Rectal smooth muscle tissue (tissue), 1 donor: ENCODE measurements at regions not wholly inside any gene's neighbourhood (a gene's known extent, or its start where the extent isn't known, plus 50 kb on each side); places are given as distances from the start of the nearest gene placed in this dataset.

Experiments used
- H3K27ac ChIP-seq: one replicate; pipeline ENCODE4 v1.7.0; 2013; ENCODE audit warnings: low read depth, low read length, inconsistent platforms
- H3K27me3 ChIP-seq: one replicate; pipeline ENCODE4 v1.7.0; 2013; ENCODE audit warnings: low read length; ENCODE audit not compliant: control insufficient read depth, insufficient read depth
- H3K36me3 ChIP-seq: one replicate; pipeline ENCODE4 v1.7.0; 2013; ENCODE audit warnings: low read length; ENCODE audit not compliant: control insufficient read depth, insufficient read depth
- H3K4me1 ChIP-seq: one replicate; pipeline ENCODE4 v1.7.0; 2013; ENCODE audit warnings: low read length; ENCODE audit not compliant: control insufficient read depth, insufficient read depth
- H3K4me3 ChIP-seq: one replicate; pipeline ENCODE4 v1.7.0; 2013; ENCODE audit warnings: low read length
- H3K9ac ChIP-seq: one replicate; pipeline ENCODE4 v1.7.0; 2013; ENCODE audit warnings: low read length

DNA sequence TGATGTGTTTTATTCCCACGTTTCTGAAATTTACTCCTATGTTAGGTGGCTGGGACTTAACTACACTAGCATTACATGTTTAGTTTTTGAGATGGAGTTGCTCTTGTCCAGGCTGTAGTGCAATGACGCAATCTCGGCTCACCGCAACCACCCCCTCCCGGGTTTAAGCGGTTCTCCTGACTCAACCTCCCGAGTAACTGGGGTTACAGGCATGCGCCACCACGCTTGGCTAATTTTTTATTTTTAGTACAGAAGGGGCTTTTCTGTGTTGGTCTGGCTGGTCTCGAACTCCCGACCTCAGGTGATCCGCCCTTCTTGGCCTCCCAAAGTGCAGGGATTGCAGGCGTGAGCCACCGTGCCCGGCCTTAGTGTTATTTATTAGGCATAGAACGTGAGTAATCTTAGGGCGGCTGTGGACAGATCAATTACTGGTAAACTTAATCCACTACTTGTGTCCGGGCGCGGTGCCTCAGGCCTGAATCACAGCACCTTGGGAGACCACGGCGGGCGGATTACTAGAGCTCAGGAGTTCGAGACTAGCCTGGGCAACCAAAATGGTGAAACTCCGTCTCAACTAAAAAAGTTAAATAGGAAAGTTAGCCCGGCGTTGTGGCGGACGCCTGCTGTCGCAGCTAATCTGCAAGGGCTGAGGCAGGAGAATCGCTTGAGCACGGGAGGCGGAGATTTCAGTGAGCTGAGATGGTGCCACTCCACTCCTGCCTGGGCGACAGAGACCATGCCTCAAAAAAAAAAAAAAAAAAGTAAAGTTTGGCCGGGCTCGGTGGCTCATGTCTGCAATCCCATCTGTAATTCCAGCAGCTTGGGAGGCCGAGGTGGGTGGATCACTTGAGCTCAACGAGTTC lies 123.7 kb upstream of the BTN3A2 start:
- Histone ChIP-seq H3K36me3 (no peaks in the 10 kb centered on the region), H3K4me1 (no peaks in the 10 kb centered on the region), H3K27me3 (peaks cover 2% of the 10 kb centered on the region), H3K4me3 (peak overlapping the region; percentile 80), H3K9ac (peak overlapping the region; percentile 24), H3K27ac (peak overlapping the region; percentile 86)

DNA sequence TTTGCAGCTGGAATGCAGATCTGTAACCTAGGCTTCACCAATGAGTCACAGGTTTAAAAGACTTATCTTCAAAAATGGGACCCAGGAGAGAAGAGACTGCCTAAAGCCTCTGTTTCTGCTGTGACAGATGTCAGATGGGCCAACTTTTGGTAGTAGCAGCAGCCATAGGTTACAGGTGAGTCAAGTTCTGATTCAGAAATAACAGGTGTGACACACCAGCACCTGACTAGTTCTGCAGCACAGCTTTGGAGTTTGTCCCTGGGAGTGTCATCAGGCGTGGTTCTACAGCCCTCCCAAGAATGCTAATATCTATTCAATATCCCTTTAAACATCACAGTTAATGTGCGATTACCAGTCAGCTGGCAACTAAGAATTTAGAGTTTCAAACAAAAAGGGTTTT lies 121.9 kb upstream of the BTN3A2 start:
- H3K4me1 ChIP-seq = no peaks in the 10 kb centered on the region
- H3K27me3 ChIP-seq = peaks cover 2% of the 10 kb centered on the region
- H3K9ac ChIP-seq = no peak overlapping the region
- no peaks in the 10 kb centered on the region for H3K36me3 ChIP-seq
- H3K27ac ChIP-seq = no peak overlapping the region
- no peak overlapping the region for H3K4me3 ChIP-seq

DNA sequence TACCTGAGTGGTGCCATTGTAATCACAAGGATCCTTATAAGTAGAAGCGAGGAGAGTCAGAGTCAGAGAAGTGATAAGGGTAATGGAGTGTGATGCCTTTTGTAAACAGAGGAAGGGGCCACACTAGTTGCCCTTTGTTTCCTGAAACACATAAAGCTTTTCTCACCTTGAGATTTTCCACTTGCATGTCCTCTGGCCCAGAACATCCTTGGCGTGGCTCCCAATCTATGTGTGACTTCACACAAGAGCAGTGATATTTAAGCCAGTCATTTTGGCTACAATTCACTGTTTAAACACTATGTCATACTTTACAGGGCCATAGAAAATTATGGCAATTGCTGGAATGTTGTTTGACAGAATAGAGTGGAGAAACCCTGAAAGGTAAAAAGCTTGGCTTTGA lies 121.2 kb upstream of the BTN3A2 start:
- no peak overlapping the region for H3K9ac ChIP-seq
- H3K27ac ChIP-seq = no peak overlapping the region

DNA sequence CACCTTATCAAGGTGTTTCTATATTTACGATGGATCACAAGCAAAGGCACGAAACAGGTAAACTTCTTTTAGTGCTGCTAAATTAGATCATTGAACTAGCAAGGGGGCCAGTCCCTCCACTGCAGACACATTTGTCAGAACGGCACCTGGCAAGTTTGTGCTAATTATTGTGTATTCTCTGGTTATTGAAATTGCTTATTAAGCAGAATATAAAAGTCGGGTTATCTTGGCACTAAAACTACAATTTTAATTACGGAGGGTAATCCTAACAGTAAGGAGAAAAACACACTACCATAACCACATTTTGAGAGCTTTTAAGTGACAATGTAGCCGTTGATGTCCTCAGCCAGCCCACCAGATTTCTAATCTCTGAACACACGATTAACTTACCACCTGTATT lies 118.9 kb upstream of the BTN3A2 start:
- H3K9ac ChIP-seq = no peak overlapping the region
- H3K4me3 ChIP-seq = no peak overlapping the region
- H3K36me3 ChIP-seq = no peaks in the 10 kb centered on the region
- H3K27ac ChIP-seq = no peak overlapping the region
- H3K4me1 ChIP-seq = peaks cover 2% of the 10 kb centered on the region
- H3K27me3 ChIP-seq = peaks cover 5% of the 10 kb centered on the region

More for the DNA sequence above, 121.2 kb upstream of the BTN3A2 start:
- Histone ChIP-seq H3K4me3 (no peak overlapping the region), H3K4me1 (no peaks in the 10 kb centered on the region), H3K27me3 (peaks cover 2% of the 10 kb centered on the region), H3K36me3 (no peaks in the 10 kb centered on the region)

DNA sequence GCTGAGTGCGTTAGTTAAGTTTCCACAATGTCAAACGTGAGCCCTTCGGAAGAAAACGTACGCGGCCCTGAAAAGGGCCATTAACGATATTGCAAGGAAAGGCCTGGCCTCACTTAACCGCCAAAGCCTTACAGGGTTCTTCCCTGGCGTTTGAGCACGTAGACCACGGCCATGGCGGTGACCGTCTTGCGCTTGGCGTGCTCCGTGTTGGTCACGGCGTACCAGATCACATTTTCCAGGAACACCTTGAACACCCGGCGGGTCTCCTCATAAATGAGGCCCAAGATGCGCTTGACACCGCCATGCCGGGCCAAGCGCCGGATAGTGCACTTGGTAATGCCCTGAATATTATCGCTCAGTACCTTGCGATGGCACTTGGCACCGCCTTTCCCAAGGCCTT lies 118.4 kb upstream of the BTN3A2 start:
- H3K9ac ChIP-seq = no peak overlapping the region
- H3K4me3 ChIP-seq = no peak overlapping the region
- H3K36me3 ChIP-seq = no peaks in the 10 kb centered on the region
- peaks cover 5% of the 10 kb centered on the region for H3K27me3 ChIP-seq
- H3K27ac ChIP-seq = no peak overlapping the region
- H3K4me1 ChIP-seq = peaks cover 2% of the 10 kb centered on the region

DNA sequence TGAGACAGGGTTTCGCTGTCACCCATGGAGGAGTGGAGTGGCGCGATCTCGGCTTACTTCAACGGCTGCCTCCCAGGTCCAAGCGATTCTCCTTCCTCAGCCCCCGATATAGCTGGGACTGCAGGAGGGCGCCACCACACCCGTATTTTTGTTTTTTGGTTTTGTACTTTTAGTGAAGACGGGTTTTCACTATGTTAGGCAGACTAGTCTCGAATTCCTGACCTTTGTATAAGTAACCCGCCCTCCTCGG lies 115.4 kb upstream of the BTN3A2 start:
- H3K9ac ChIP-seq = no peak overlapping the region
- peak overlapping the region; percentile 64 for H3K4me3 ChIP-seq
- H3K4me1 ChIP-seq = peaks cover 2% of the 10 kb centered on the region
- H3K27me3 ChIP-seq = peaks cover 5% of the 10 kb centered on the region
- no peaks in the 10 kb centered on the region for H3K36me3 ChIP-seq
- peak overlapping the region; percentile 60 for H3K27ac ChIP-seq

DNA sequence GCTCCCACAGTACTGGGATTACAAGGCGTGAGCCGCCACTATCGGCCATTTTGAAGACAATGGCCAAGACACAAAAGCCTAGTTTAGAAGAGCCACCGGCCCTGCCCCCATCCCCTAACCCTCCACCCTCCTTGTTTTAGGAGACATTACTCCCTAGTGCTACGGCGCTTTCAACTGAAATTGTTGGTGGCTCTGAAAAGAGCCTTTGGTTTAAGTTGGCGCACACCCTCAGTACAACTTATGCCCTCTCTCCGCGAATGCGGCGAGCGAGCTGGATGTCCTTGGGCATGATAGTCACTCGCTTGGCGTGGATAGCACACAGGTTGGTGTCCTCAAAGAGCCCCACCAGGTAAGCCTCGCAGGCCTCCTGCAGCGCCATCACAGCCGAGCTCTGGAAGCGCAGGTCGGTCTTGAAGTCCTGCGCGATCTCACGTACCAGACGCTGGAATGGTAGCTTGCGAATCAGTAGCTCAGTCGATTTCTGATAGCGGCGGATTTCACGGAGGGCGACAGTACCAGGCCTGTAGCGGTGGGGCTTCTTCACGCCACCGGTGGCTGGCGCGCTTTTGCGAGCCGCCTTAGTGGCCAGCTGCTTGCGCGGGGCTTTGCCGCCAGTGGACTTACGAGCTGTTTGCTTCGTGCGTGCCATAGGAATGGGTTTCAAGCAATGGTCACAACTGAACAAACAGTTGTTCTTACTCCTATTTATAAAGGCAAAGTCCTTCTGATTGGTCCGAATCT lies 114.9 kb upstream of the BTN3A2 start:
- peak overlapping the region; percentile 60 for H3K27ac ChIP-seq
- peaks cover 5% of the 10 kb centered on the region for H3K27me3 ChIP-seq

DNA sequence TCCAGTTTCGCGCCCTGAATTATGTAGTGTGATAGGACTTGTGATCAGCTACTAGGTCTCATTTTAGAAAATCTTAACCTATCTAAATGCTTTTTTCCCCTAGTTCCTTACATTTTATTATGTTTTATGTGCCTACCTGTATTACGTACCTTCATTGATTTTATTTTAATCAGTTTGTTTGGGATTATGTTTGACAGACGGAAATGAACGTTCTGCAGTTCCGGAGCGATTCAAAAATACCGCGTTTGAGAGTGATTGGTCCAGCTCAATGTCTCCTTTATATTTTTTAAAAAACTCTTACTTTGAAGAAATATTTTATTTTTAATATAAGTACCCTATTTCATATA lies 114.3 kb upstream of the BTN3A2 start:
- peaks cover 5% of the 10 kb centered on the region for H3K27me3 ChIP-seq
- peak overlapping the region; percentile 72 for H3K4me3 ChIP-seq
- peaks cover 2% of the 10 kb centered on the region for H3K4me1 ChIP-seq
- no peak overlapping the region for H3K27ac ChIP-seq
- H3K9ac ChIP-seq = no peak overlapping the region
- H3K36me3 ChIP-seq = no peaks in the 10 kb centered on the region

More for the DNA sequence above, 114.9 kb upstream of the BTN3A2 start:
- H3K36me3 ChIP-seq = no peaks in the 10 kb centered on the region
- peak overlapping the region; percentile 64 for H3K4me3 ChIP-seq
- H3K9ac ChIP-seq = peak overlapping the region; percentile 68
- H3K4me1 ChIP-seq = peaks cover 2% of the 10 kb centered on the region

DNA sequence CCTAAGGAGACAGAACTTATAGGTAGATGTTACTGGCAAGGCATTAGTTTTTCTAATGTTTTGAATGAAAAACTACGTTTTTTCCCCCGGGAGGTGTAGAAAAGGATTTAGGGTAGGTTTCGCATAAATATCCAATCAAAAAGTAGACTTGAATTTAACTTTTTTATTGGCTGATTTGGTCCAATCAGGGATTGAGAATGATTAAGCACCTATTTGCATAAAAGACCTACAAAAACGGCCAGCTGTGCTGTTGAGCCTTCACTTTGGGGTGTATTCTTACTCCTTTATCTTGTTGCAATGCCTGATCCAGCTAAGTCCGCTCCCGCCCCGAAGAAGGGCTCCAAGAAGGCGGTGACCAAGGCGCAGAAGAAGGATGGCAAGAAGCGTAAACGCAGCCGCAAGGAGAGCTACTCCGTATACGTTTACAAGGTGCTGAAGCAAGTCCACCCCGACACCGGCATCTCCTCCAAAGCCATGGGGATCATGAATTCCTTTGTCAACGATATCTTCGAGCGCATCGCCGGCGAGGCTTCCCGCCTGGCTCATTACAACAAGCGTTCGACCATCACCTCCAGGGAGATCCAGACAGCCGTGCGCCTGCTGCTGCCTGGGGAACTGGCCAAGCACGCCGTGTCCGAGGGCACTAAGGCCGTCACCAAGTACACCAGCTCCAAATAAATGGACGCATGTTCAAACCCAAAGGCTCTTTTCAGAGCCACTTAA lies 113.5 kb upstream of the BTN3A2 start:
- peaks cover 2% of the 10 kb centered on the region for H3K4me1 ChIP-seq
- peak overlapping the region; percentile 72 for H3K4me3 ChIP-seq
- peak overlapping the region; percentile 25 for H3K9ac ChIP-seq
- H3K27ac ChIP-seq = no peak overlapping the region
- peaks cover 5% of the 10 kb centered on the region for H3K27me3 ChIP-seq
- no peaks in the 10 kb centered on the region for H3K36me3 ChIP-seq

DNA sequence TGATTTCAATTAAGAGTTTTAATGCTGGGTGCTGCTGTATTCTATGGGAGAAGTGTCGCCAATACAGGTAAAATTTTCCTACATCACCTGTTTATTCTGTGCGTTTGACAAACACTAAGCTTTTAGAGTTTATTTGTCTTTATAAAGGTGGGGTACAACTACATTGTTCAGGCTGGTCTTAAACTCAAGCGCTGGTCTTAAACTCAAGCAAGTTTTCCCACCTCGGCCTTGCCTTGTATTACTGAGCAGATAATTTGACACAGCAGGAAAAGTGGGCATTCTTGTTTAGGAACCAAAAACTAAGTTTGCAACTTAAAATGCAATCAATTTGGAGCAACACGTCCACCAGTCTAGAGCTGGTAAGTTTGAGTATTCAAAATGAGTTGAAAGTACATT lies 112.9 kb upstream of the BTN3A2 start:
- Histone ChIP-seq H3K27me3 (peaks cover 5% of the 10 kb centered on the region), H3K4me3 (peak overlapping the region; percentile 72), H3K9ac (peak overlapping the region; percentile 8), H3K36me3 (no peaks in the 10 kb centered on the region), H3K27ac (no peak overlapping the region), H3K4me1 (peaks cover 2% of the 10 kb centered on the region)

DNA sequence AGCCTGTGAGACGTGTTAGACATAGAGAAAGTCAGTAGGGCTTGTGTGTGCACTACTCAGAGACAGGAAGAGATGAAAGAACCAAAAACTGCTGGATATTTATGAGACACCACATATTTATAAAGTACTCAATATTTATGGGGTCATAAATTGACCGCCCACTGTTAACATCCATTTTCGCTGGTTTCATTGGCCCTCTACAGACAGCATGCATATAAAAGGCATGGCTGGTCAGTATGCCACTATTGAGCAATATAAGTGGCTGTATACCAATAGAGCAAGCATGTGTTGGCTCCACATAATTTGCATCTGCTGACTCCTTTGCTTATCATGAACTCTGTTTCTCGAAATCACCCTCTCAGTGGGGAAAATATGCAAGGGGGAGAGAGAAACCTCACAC lies 110.3 kb upstream of the BTN3A2 start:
- H3K36me3 ChIP-seq = no peaks in the 10 kb centered on the region
- H3K27ac ChIP-seq = no peak overlapping the region
- H3K9ac ChIP-seq = no peak overlapping the region
- H3K4me1 ChIP-seq = peaks cover 2% of the 10 kb centered on the region
- H3K27me3 ChIP-seq = peaks cover 5% of the 10 kb centered on the region
- no peak overlapping the region for H3K4me3 ChIP-seq

DNA sequence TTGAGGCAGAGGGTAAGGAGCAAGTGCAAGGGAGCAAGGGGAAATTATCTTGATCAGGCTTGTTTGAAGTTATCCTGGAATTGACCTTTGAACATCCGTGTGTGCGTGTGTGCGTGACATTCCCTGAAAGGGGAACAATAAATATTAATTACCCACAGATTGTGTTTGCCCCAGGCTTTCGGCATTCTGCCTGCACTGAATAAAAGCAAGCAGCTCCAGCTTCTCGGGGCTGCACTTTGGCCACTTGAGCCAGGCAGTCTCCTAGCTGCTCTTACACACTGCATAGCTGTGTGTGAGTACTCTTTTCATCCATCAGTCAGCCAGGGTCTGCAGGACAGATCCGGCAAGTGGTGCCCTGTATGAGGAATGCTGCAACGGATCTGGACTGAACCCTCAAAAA lies 107.7 kb upstream of the BTN3A2 start:
- Histone ChIP-seq H3K36me3 (no peaks in the 10 kb centered on the region), H3K27me3 (no peaks in the 10 kb centered on the region), H3K4me1 (no peaks in the 10 kb centered on the region), H3K9ac (no peak overlapping the region), H3K4me3 (no peak overlapping the region), H3K27ac (no peak overlapping the region)
